ENCODE measurements at regions not wholly inside any gene's neighbourhood (a gene's known extent, or its start where the extent isn't known, plus 50 kb on each side); places are given as distances from the start of the nearest gene placed in this dataset.

- no peak for TF ChIP-seq CTCF (IDR thresholded peaks at IDR 0.05; ENCODE audit: low read length)
- no peak for TF ChIP-seq EZH2phosphoT487 (IDR thresholded peaks at IDR 0.05; ENCODE audit: low read length)
- no peak for TF ChIP-seq EZH2 (optimal IDR thresholded peaks at IDR 0.05; ENCODE audit: low read depth, low read length)
These were observed 69.4 kb upstream of the GATB start for GRCh38 chr4:151830168-151830567.
